H9 (cell line): ENCODE measurements at regions not wholly inside any gene's neighbourhood (a gene's known extent, or its start where the extent isn't known, plus 50 kb on each side); places are given as distances from the start of the nearest gene placed in this dataset.

Experiments
- DNase-seq: peaks from one replicate; pipeline ENCODE4 v3.0.0-alpha.2; 2017
- H2AFZ ChIP-seq: one replicate; pipeline ENCODE4 v1.6.1; 2013; ENCODE audit warnings: mild to moderate bottlenecking, low read length, control low read depth, moderate library complexity
- H2AK5ac ChIP-seq: 2 replicates; pipeline ENCODE4 v1.6.1; 2013; ENCODE audit warnings: low read length, control low read depth, mixed read lengths; ENCODE audit not compliant: insufficient read length
- H2BK120ac ChIP-seq: one replicate; pipeline ENCODE4 v1.6.1; 2013; ENCODE audit warnings: low read depth, mild to moderate bottlenecking, low read length, control low read depth, inconsistent platforms; ENCODE audit not compliant: poor library complexity, severe bottlenecking
- H2BK12ac ChIP-seq: 2 replicates; pipeline ENCODE4 v1.6.1; 2013; ENCODE audit warnings: low read length, control low read depth, mixed read lengths, low read depth; ENCODE audit not compliant: insufficient read length
- H2BK15ac ChIP-seq: 2 replicates; pipeline ENCODE4 v1.6.1; 2013; ENCODE audit warnings: low read depth, low read length, control low read depth
- H2BK20ac ChIP-seq: one replicate; pipeline ENCODE4 v1.6.1; 2013; ENCODE audit warnings: low read depth, mild to moderate bottlenecking, low read length, control low read depth, inconsistent platforms; ENCODE audit not compliant: poor library complexity, severe bottlenecking
- H2BK5ac ChIP-seq: 2 replicates; pipeline ENCODE4 v1.6.1; 2013; ENCODE audit warnings: low read length, control low read depth, mixed read lengths; ENCODE audit not compliant: insufficient read length
- H3K14ac ChIP-seq: 2 replicates; pipeline ENCODE4 v1.6.1; 2013; ENCODE audit warnings: low read length, control low read depth; ENCODE audit not compliant: insufficient read depth
- H3K18ac ChIP-seq: 2 replicates; pipeline ENCODE4 v1.6.1; 2013; ENCODE audit warnings: low read depth, mild to moderate bottlenecking, mixed read lengths, low read length, control low read depth; ENCODE audit not compliant: insufficient read length
- H3K23ac ChIP-seq: 2 replicates; pipeline ENCODE4 v1.6.1; 2013; ENCODE audit warnings: low read length, control low read depth, mixed read lengths, low read depth; ENCODE audit not compliant: insufficient read length
- H3K23me2 ChIP-seq: 2 replicates; pipeline ENCODE4 v1.6.1; 2013; ENCODE audit warnings: low read depth, mild to moderate bottlenecking, mixed read lengths, low read length, control low read depth; ENCODE audit not compliant: insufficient read length, poor library complexity, severe bottlenecking
- H3K27ac ChIP-seq: 2 replicates; pipeline ENCODE4 v1.5.1; 2013; ENCODE audit warnings: low read length, control low read depth, mixed read lengths, low read depth; ENCODE audit not compliant: insufficient read length
- H3K27me3 ChIP-seq: 2 replicates; pipeline ENCODE4 v1.6.1; 2013; ENCODE audit warnings: low read length, control low read depth, inconsistent platforms; ENCODE audit not compliant: insufficient read depth
- H3K4ac ChIP-seq: 2 replicates; pipeline ENCODE4 v1.6.1; 2013; ENCODE audit warnings: low read depth, mild to moderate bottlenecking, control low read depth, inconsistent platforms, low read length, moderate library complexity
- H3K4me1 ChIP-seq: 2 replicates; pipeline ENCODE4 v1.6.1; 2013; ENCODE audit warnings: low read length, control low read depth, inconsistent platforms; ENCODE audit not compliant: insufficient read depth
- H3K4me2 ChIP-seq: 2 replicates; pipeline ENCODE4 v1.6.1; 2013; ENCODE audit warnings: low read length, control low read depth, mixed read lengths; ENCODE audit not compliant: insufficient read length, insufficient read depth
- H3K56ac ChIP-seq: 2 replicates; pipeline ENCODE4 v1.6.1; 2013; ENCODE audit warnings: low read depth, mild to moderate bottlenecking, mixed read lengths, low read length, control low read depth; ENCODE audit not compliant: insufficient read length
- H3K79me1 ChIP-seq: 2 replicates; pipeline ENCODE4 v1.6.1; 2013; ENCODE audit warnings: low read depth, mild to moderate bottlenecking, moderate library complexity, low read length, control low read depth, inconsistent platforms; ENCODE audit not compliant: insufficient read depth, poor library complexity, severe bottlenecking
- H3K79me2 ChIP-seq: 2 replicates; pipeline ENCODE4 v1.6.1; 2013; ENCODE audit warnings: low read length, control low read depth, inconsistent platforms; ENCODE audit not compliant: insufficient read depth
- H3K9ac ChIP-seq: 2 replicates; pipeline ENCODE4 v1.6.1; 2013; ENCODE audit warnings: low read length, control low read depth, mixed read lengths; ENCODE audit not compliant: insufficient read length; ENCODE audit errors: extremely low read depth
- H3K9me3 ChIP-seq: one replicate; pipeline ENCODE4 v1.6.1; 2013; ENCODE audit warnings: low read depth, low read length, inconsistent platforms; ENCODE audit not compliant: control insufficient read depth
- H3T11ph ChIP-seq: one replicate; pipeline ENCODE4 v1.6.1; 2013; ENCODE audit warnings: mild to moderate bottlenecking, low read length, control low read depth, inconsistent platforms
- H4K20me1 ChIP-seq: one replicate; pipeline ENCODE4 v1.6.1; 2013; ENCODE audit not compliant: control insufficient read depth, insufficient read length, insufficient read depth
- H4K5ac ChIP-seq: 2 replicates; pipeline ENCODE4 v1.6.1; 2013; ENCODE audit warnings: low read depth, mild to moderate bottlenecking, mixed read lengths, low read length, control low read depth; ENCODE audit not compliant: insufficient read length
- H4K8ac ChIP-seq: replicated peaks from 2 replicates; pipeline ENCODE4 v1.6.1; 2013; ENCODE audit warnings: low read length, control low read depth, mixed read lengths, low read depth; ENCODE audit not compliant: insufficient read length
- H4K91ac ChIP-seq: 2 replicates; pipeline ENCODE4 v1.6.1; 2013; ENCODE audit warnings: low read depth, mild to moderate bottlenecking, moderate library complexity, mixed read lengths, low read length, control low read depth; ENCODE audit not compliant: insufficient read length
- H3K27ac Mint-ChIP-seq, 3 experiments: 2 replicates in 2 of 3; 3 replicates in 1 of 3; pipeline ENCODE4 v1.8.0; 2020 to 2021; ENCODE audit warnings: mixed read lengths in 3 of 3, mild to moderate bottlenecking in 1 of 3, moderate library complexity in 1 of 3
- H3K27me3 Mint-ChIP-seq: 2 replicates; pipeline ENCODE4 v1.8.0; 2021; ENCODE audit warnings: low read depth, mild to moderate bottlenecking, moderate library complexity, mixed read lengths
- H3K36me3 Mint-ChIP-seq, 3 experiments: 2 replicates in 2 of 3; 3 replicates in 1 of 3; pipeline ENCODE4 v1.8.0; 2020 to 2021; ENCODE audit warnings: low read depth in 3 of 3, mixed read lengths in 3 of 3; ENCODE audit not compliant: insufficient read depth in 1 of 3
- H3K4me1 Mint-ChIP-seq, 2 experiments: 2 replicates each; pipeline ENCODE4 v1.8.0; 2020; ENCODE audit warnings: mixed read lengths in 2 of 2
- H3K4me3 Mint-ChIP-seq, 2 experiments: 2 replicates in 1 of 2; 3 replicates in 1 of 2; pipeline ENCODE4 v1.8.0; 2020 to 2021; ENCODE audit warnings: mild to moderate bottlenecking in 2 of 2, mixed read lengths in 2 of 2, moderate library complexity in 1 of 2
- H3K9me3 Mint-ChIP-seq, 2 experiments: 2 replicates in 1 of 2; 3 replicates in 1 of 2; pipeline ENCODE4 v1.8.0; 2020; ENCODE audit warnings: mild to moderate bottlenecking in 2 of 2, mixed read lengths in 2 of 2, moderate library complexity in 1 of 2
- WGBS: extraction: QIAGEN DNeasy Blood & Tissue Kit; methylation state at CpG from one replicate; pipeline ENCODE4 v1.1.7; 2013; ENCODE audit warnings: missing lambda C conversion rate, low lambda C conversion rate, mixed read lengths; ENCODE audit not compliant: insufficient read length; ENCODE audit errors: extremely low coverage; 5-methylcytosine and 5-hydroxymethylcytosine counted together
- TF ChIP-seq, protein P1 (sequence below): fragments of 200-600 bp; sonication (generic); conservative IDR thresholded peaks from 3 replicates; pipeline ENCODE4 v1.8.0; 2021; ENCODE audit warnings: antibody characterized with exemption, mild to moderate bottlenecking

DNA sequence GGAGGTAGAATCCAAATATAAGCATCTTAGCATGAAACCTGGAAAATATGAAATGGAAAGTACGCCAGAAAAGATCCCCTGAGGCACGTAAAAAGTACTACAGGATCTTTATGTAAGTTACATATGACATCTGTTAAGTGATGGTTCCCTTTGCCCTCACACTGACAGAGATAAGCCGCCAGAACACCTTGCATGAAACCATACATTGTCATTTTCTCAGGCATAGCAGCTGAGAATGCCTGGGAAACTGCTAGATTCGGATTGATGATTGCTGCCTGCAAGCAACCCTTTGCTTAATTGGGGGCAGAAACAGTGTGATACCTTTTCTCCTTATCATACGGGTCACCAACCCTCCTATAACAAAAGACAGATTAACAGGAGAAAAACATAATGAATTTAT is 826.6 kb upstream of the LRRN3 start:
- no peak overlapping the region for H3T11ph ChIP-seq
- no peak overlapping the region for H2AFZ ChIP-seq
- no peaks in the 10 kb centered on the region for H3K23me2 ChIP-seq
- H3K27ac ChIP-seq: no peak overlapping the region
- Mint-ChIP-seq H3K4me1 (no peaks in the 10 kb centered on the region), H3K9me3 (no peaks in the 10 kb centered on the region; a peak in 1 of 5 replicates), H3K36me3 (no peaks in the 10 kb centered on the region), H3K4me3 (no peak overlapping the region), H3K27me3 (no peaks in the 10 kb centered on the region), H3K27ac (no peak overlapping the region)
- H3K4ac ChIP-seq: no peak overlapping the region
- H2BK20ac ChIP-seq: no peak overlapping the region
- H3K18ac ChIP-seq: no peak overlapping the region
- H2BK12ac ChIP-seq: no peak overlapping the region
- H3K9ac ChIP-seq: no peak overlapping the region
- no peaks in the 10 kb centered on the region for H3K79me2 ChIP-seq
- no peaks in the 10 kb centered on the region for H3K4me1 ChIP-seq
- H3K79me1 ChIP-seq: no peaks in the 10 kb centered on the region
- no peak for DNase-seq
- H2BK120ac ChIP-seq: no peak overlapping the region
- no peak overlapping the region for H2BK15ac ChIP-seq
- no peaks in the 10 kb centered on the region for H4K20me1 ChIP-seq
- H2AK5ac ChIP-seq: no peak overlapping the region
- no peak overlapping the region for H3K4me2 ChIP-seq
- H4K8ac ChIP-seq: no peak overlapping the region
- no peak overlapping the region for H3K56ac ChIP-seq
- no peak overlapping the region for H2BK5ac ChIP-seq
- no peak overlapping the region for H4K91ac ChIP-seq
- TF ChIP-seq, protein P1, sequence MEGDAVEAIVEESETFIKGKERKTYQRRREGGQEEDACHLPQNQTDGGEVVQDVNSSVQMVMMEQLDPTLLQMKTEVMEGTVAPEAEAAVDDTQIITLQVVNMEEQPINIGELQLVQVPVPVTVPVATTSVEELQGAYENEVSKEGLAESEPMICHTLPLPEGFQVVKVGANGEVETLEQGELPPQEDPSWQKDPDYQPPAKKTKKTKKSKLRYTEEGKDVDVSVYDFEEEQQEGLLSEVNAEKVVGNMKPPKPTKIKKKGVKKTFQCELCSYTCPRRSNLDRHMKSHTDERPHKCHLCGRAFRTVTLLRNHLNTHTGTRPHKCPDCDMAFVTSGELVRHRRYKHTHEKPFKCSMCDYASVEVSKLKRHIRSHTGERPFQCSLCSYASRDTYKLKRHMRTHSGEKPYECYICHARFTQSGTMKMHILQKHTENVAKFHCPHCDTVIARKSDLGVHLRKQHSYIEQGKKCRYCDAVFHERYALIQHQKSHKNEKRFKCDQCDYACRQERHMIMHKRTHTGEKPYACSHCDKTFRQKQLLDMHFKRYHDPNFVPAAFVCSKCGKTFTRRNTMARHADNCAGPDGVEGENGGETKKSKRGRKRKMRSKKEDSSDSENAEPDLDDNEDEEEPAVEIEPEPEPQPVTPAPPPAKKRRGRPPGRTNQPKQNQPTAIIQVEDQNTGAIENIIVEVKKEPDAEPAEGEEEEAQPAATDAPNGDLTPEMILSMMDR: no peak
- no peaks in the 10 kb centered on the region for H3K9me3 ChIP-seq
- WGBS: no CpG with 5 or more reads among the region's 5 CpGs
- no peak overlapping the region for H3K14ac ChIP-seq
- no peak overlapping the region for H3K23ac ChIP-seq
- H3K27me3 ChIP-seq: no peaks in the 10 kb centered on the region
- H4K5ac ChIP-seq: no peak overlapping the region
